Stimulated activated naive CD4-positive, alpha-beta T cell (primary cell): ENCODE measurements at regions not wholly inside any gene's neighbourhood (a gene's known extent, or its start where the extent isn't known, plus 50 kb on each side); places are given as distances from the start of the nearest gene placed in this dataset.
"Not testable (repeated sequence)": the region's sequence is repeated elsewhere in the genome, so short reads cannot be mapped to it uniquely, and the experiment has no call there.

Experiments used
- DNase-seq, 6 experiments: peaks; one replicate each; lab custom pipeline; 2025; lab: John Stamatoyannopoulos, UW

- no peak for DNase-seq
Measured at GRCh38 chr1:187038784-187039183, 210.0 kb downstream of the PLA2G4A start.

GRCh38 chr1:187041104-187041503, 212.4 kb downstream of the PLA2G4A start:
- DNase-seq, result no peak

- no peak for DNase-seq
Measured at GRCh38 chr1:187042538-187042937, 213.8 kb downstream of the PLA2G4A start.

- not testable (repeated sequence) for DNase-seq
Measured at GRCh38 chr1:187043433-187043832, 214.7 kb downstream of the PLA2G4A start.

GRCh38 chr1:187044411-187044810, 215.7 kb downstream of the PLA2G4A start:
- no peak for DNase-seq

GRCh38 chr1:187045371-187045770, 216.6 kb downstream of the PLA2G4A start:
- no peak for DNase-seq

- no peak for DNase-seq
Measured at GRCh38 chr1:187046293-187046692, 217.5 kb downstream of the PLA2G4A start.

GRCh38 chr1:187047298-187047697, 218.5 kb downstream of the PLA2G4A start:
- DNase-seq, result no peak

- DNase-seq, result peak in 3 of 6 experiments; percentile 1 to 34 (median 12)
Measured at GRCh38 chr1:187051618-187052232, 223.0 kb downstream of the PLA2G4A start.

- DNase-seq, result no peak
Measured at GRCh38 chr1:187053876-187054275, 225.1 kb downstream of the PLA2G4A start.

GRCh38 chr1:187054862-187055757, 226.4 kb downstream of the PLA2G4A start:
- no peak for DNase-seq

- DNase-seq, result no peak
Measured at GRCh38 chr1:187063271-187063670, 234.5 kb downstream of the PLA2G4A start.

- DNase-seq, result no peak
Measured at GRCh38 chr1:187067160-187067559, 238.4 kb downstream of the PLA2G4A start.

- DNase-seq, result no peak
Measured at GRCh38 chr1:187070076-187070475, 241.3 kb downstream of the PLA2G4A start.

- DNase-seq, result peak in 5 of 6 experiments; percentile 8 to 45 (median 16)
Measured at GRCh38 chr1:187072262-187073034, 243.7 kb downstream of the PLA2G4A start.

GRCh38 chr1:187073035-187073560, 244.3 kb downstream of the PLA2G4A start:
- DNase-seq, result peak in 1 of 6 experiments; percentile 45

GRCh38 chr1:187073634-187074245, 245.0 kb downstream of the PLA2G4A start:
- DNase-seq, result not testable (repeated sequence)

- no peak for DNase-seq
Measured at GRCh38 chr1:187074445-187075048, 245.8 kb downstream of the PLA2G4A start.

GRCh38 chr1:187076922-187077321, 248.2 kb downstream of the PLA2G4A start:
- no peak for DNase-seq

GRCh38 chr1:187078321-187078720, 249.6 kb downstream of the PLA2G4A start:
- DNase-seq, result no peak

GRCh38 chr1:187078916-187079315, 250.2 kb downstream of the PLA2G4A start:
- no peak for DNase-seq
